A549 (cell line): ENCODE measurements at regions not wholly inside any gene's neighbourhood (a gene's known extent, or its start where the extent isn't known, plus 50 kb on each side); places are given as distances from the start of the nearest gene placed in this dataset.

ENCODE experiments used
- ATAC-seq, 2 experiments: fragments of 200-7000 bp in 1 of 2; fragments of >200 bp in 1 of 2; cut with Nextera tagmentation in 1 of 2; cut with Tn5 transposase in 1 of 2; 3 replicates each; pipeline versions ENCODE4 v1.8.0 to v1.9.1; 2018 to 2020; ENCODE audit warnings: mild to moderate bottlenecking in 1 of 2, moderate library complexity in 1 of 2
- CTCF ChIA-PET: fragments of 300-600 bp; sonication (Branson Sonifier 250); formaldehyde crosslinking; extraction: SDS; loops from one replicate; lab custom pipeline; 2021; ENCODE audit warnings: antibody characterized with exemption, inconsistent platforms; lab: Yijun Ruan, JAX
- POLR2A ChIA-PET: fragments of 350-600 bp; formaldehyde crosslinking; extraction: SDS; loops from one replicate; lab custom pipeline; 2021; ENCODE audit warnings: antibody characterized with exemption, inconsistent platforms; lab: Yijun Ruan, JAX
- DNase-seq, 2 experiments: peaks; one replicate each; pipeline versions ENCODE4 v3.0.0 to v3.0.0-alpha.2; 2011 to 2016; ENCODE audit warnings: low read depth in 1 of 2, low spot score in 1 of 2
- FAIRE-seq: peaks from 2 replicates; lab custom pipeline; 2011; peaks lifted over from hg19 to GRCh38; lab: Jason Lieb, UNC
- H3K27ac ChIP-seq, 2 experiments: fragments of >200 bp; sonication (Bioruptor Twin); formaldehyde crosslinking; 3 replicates each; pipeline ENCODE4 v1.5.1; 2016 to 2017
- H3K4me1 ChIP-seq: fragments of >200 bp; sonication (Bioruptor Twin); formaldehyde crosslinking; 3 replicates; pipeline ENCODE4 v1.6.1; 2016
- H3K4me2 ChIP-seq: fragments of >200 bp; sonication (Bioruptor Twin); formaldehyde crosslinking; 3 replicates; pipeline ENCODE4 v1.6.1; 2016
- H3K4me3 ChIP-seq: fragments of >200 bp; sonication (Bioruptor Twin); formaldehyde crosslinking; 3 replicates; pipeline ENCODE4 v1.5.1; 2016
- H3K9me3 ChIP-seq: fragments of >200 bp; sonication (Bioruptor Twin); formaldehyde crosslinking; 3 replicates; pipeline ENCODE4 v1.6.1; 2016
- ATOH8 ChIP-seq: fragments of 250-450 bp; sonication (Bioruptor Pico); IDR thresholded peaks from 2 replicates; pipeline ENCODE4 v1.5.0; 2020; ENCODE audit warnings: low read depth, mild to moderate bottlenecking, moderate library complexity
- BCL3 ChIP-seq: fragments of >200 bp; sonication (Bioruptor Twin); formaldehyde crosslinking; IDR thresholded peaks from 3 replicates; pipeline ENCODE4 v1.6.1; 2016
- BHLHE40 ChIP-seq: IDR thresholded peaks from 2 replicates; pipeline ENCODE4 v1.6.1; 2012; ENCODE audit warnings: low read depth, low read length, inconsistent platforms
- CHD2 ChIP-seq: fragments of 150-350 bp; IDR thresholded peaks from 2 replicates; pipeline ENCODE4 v1.6.1; 2014; ENCODE audit warnings: low read length; ENCODE audit not compliant: partially characterized antibody
- ELK1 ChIP-seq: fragments of 150-350 bp; IDR thresholded peaks from 2 replicates; pipeline ENCODE4 v1.6.1; 2014; ENCODE audit warnings: low read depth, mild to moderate bottlenecking, low read length
- ESRRA ChIP-seq: fragments of 150-350 bp; IDR thresholded peaks from 2 replicates; pipeline ENCODE4 v1.6.1; 2014; ENCODE audit warnings: mild to moderate bottlenecking, low read length, borderline replicate concordance
- HEYL ChIP-seq: fragments of 250-450 bp; sonication (Bioruptor Pico); IDR thresholded peaks from 2 replicates; pipeline ENCODE4 v1.8.0; 2021; ENCODE audit warnings: mild to moderate bottlenecking, moderate library complexity
- HOXA7 ChIP-seq: fragments of 250-450 bp; sonication (Bioruptor Pico); IDR thresholded peaks from 2 replicates; pipeline ENCODE4 v1.5.0; 2020; ENCODE audit warnings: mild to moderate bottlenecking, moderate library complexity
- MAFK ChIP-seq: fragments of 450-650 bp; IDR thresholded peaks from 2 replicates; pipeline ENCODE4 v1.6.1; 2014; ENCODE audit not compliant: partially characterized antibody
- MAX ChIP-seq: IDR thresholded peaks from 2 replicates; pipeline ENCODE4 v1.6.1; 2012
- MYC ChIP-seq: IDR thresholded peaks from 2 replicates; pipeline ENCODE4 v1.6.1; 2012; ENCODE audit warnings: mild to moderate bottlenecking, inconsistent platforms, low read length, improper control_type of control experiment, borderline replicate concordance
- NFE2L2 ChIP-seq: fragments of 150-350 bp; conservative IDR thresholded peaks from 2 replicates; pipeline ENCODE4 v1.6.1; 2014; ENCODE audit warnings: low read length
- NPAS2 ChIP-seq: fragments of 250-450 bp; sonication (Bioruptor Pico); IDR thresholded peaks from 2 replicates; pipeline ENCODE4 v1.8.0; 2022; ENCODE audit warnings: mild to moderate bottlenecking, moderate library complexity, borderline replicate concordance
- RAD21 ChIP-seq, 2 experiments: fragments of >200 bp in 1 of 2; sonication (Bioruptor Twin) in 1 of 2; formaldehyde crosslinking in 1 of 2; IDR thresholded peaks in 1 of 2; conservative IDR thresholded peaks in 1 of 2; 2 replicates in 1 of 2; 3 replicates in 1 of 2; pipeline ENCODE4 v1.6.1; 2012 to 2018; ENCODE audit warnings: inconsistent platforms in 1 of 2
- RARB ChIP-seq: fragments of 250-450 bp; sonication (Bioruptor Pico); IDR thresholded peaks from 2 replicates; pipeline ENCODE4 v1.8.0; 2021; ENCODE audit warnings: mild to moderate bottlenecking, moderate library complexity
- SMC3 ChIP-seq: fragments of >200 bp; sonication (Bioruptor Twin); formaldehyde crosslinking; IDR thresholded peaks from 3 replicates; pipeline ENCODE4 v1.6.1; 2018; ENCODE audit warnings: inconsistent platforms
- SREBF2 ChIP-seq: fragments of 450-650 bp; IDR thresholded peaks from 2 replicates; pipeline ENCODE4 v1.6.1; 2014; ENCODE audit warnings: mild to moderate bottlenecking, moderate library complexity
- TFCP2L1 ChIP-seq: fragments of 250-450 bp; sonication (Bioruptor Pico); IDR thresholded peaks from 2 replicates; pipeline ENCODE4 v1.5.0; 2021; ENCODE audit warnings: mild to moderate bottlenecking
- ZFP36 ChIP-seq: fragments of 450-650 bp; IDR thresholded peaks from 2 replicates; pipeline ENCODE4 v1.6.1; 2014; ENCODE audit warnings: borderline replicate concordance; ENCODE audit not compliant: partially characterized antibody
- WGBS: methylation state at CpG from one replicate; pipeline ENCODE4 v1.1.6; 2017; ENCODE audit errors: missing lambda C conversion rate; 5-methylcytosine and 5-hydroxymethylcytosine counted together
- TF ChIP-seq, protein P1 (sequence below): fragments of 250-450 bp; sonication (Bioruptor Pico); IDR thresholded peaks from 2 replicates; pipeline ENCODE4 v1.5.0; 2021; ENCODE audit warnings: mild to moderate bottlenecking, moderate library complexity, borderline replicate concordance
- TF ChIP-seq, protein P2 (sequence below): fragments of 200-600 bp; sonication (generic); IDR thresholded peaks from 2 replicates; pipeline ENCODE4 v1.6.1; 2016; ENCODE audit warnings: antibody characterized with exemption, mild to moderate bottlenecking, moderate library complexity
- TF ChIP-seq, protein P3 (sequence below): IDR thresholded peaks from 2 replicates; pipeline ENCODE4 v1.6.1; 2012; ENCODE audit warnings: low read depth, borderline replicate concordance

DNA sequence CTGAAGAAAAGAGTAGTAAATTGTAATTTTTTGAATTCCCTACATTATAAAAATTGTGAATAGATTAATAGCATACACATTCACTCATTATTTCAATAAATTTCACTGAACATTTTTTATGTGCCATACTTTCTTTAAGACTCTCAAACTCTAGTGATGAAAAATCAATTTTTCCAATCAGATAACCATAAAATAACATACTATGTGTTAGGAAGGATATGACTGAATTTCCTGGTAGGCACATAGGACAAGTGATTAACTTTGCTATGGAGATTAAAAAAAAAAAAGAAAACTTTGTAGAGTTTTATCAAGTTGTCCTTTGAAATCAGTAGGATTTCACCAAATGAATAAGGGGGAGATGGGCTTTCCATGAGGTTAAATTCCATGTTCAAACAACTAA, 1597.3 kb upstream of the LRRTM3 start:
- Histone ChIP-seq H3K4me1 (no peaks in the 10 kb centered on the region), H3K4me2 (no peak overlapping the region), H3K9me3 (no peaks in the 10 kb centered on the region), H3K4me3 (no peak overlapping the region), H3K27ac (no peak overlapping the region)
- no peak for TF ChIP-seq RAD21 (conservative IDR thresholded peaks at IDR 0.05 in 1 of 2, IDR thresholded peaks at IDR 0.05 in 1 of 2)
- TF ChIP-seq SREBF2 = no peak
- no peak for TF ChIP-seq CHD2
- no peak for TF ChIP-seq NFE2L2
- no peak for TF ChIP-seq ESRRA
- TF ChIP-seq HOXA7 (CRISPR knock-in tag) = no peak
- no peak for TF ChIP-seq SMC3
- TF ChIP-seq MYC = no peak
- TF ChIP-seq, protein P1, sequence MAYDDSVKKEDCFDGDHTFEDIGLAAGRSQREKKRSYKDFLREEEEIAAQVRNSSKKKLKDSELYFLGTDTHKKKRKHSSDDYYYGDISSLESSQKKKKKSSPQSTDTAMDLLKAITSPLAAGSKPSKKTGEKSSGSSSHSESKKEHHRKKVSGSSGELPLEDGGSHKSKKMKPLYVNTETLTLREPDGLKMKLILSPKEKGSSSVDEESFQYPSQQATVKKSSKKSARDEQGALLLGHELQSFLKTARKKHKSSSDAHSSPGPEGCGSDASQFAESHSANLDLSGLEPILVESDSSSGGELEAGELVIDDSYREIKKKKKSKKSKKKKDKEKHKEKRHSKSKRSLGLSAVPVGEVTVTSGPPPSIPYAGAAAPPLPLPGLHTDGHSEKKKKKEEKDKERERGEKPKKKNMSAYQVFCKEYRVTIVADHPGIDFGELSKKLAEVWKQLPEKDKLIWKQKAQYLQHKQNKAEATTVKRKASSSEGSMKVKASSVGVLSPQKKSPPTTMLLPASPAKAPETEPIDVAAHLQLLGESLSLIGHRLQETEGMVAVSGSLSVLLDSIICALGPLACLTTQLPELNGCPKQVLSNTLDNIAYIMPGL (CRISPR knock-in tag) = no peak
- no peak for TF ChIP-seq BHLHE40
- TF ChIP-seq TFCP2L1 = no peak
- TF ChIP-seq MAX = no peak
- TF ChIP-seq, protein P2, sequence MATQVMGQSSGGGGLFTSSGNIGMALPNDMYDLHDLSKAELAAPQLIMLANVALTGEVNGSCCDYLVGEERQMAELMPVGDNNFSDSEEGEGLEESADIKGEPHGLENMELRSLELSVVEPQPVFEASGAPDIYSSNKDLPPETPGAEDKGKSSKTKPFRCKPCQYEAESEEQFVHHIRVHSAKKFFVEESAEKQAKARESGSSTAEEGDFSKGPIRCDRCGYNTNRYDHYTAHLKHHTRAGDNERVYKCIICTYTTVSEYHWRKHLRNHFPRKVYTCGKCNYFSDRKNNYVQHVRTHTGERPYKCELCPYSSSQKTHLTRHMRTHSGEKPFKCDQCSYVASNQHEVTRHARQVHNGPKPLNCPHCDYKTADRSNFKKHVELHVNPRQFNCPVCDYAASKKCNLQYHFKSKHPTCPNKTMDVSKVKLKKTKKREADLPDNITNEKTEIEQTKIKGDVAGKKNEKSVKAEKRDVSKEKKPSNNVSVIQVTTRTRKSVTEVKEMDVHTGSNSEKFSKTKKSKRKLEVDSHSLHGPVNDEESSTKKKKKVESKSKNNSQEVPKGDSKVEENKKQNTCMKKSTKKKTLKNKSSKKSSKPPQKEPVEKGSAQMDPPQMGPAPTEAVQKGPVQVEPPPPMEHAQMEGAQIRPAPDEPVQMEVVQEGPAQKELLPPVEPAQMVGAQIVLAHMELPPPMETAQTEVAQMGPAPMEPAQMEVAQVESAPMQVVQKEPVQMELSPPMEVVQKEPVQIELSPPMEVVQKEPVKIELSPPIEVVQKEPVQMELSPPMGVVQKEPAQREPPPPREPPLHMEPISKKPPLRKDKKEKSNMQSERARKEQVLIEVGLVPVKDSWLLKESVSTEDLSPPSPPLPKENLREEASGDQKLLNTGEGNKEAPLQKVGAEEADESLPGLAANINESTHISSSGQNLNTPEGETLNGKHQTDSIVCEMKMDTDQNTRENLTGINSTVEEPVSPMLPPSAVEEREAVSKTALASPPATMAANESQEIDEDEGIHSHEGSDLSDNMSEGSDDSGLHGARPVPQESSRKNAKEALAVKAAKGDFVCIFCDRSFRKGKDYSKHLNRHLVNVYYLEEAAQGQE = no peak
- no peak for TF ChIP-seq BCL3
- ChIA-PET CTCF (no interaction called here), POLR2A (no interaction called here)
- ATAC-seq (no peak), DNase-seq (no peak), FAIRE-seq (no peak)

DNA sequence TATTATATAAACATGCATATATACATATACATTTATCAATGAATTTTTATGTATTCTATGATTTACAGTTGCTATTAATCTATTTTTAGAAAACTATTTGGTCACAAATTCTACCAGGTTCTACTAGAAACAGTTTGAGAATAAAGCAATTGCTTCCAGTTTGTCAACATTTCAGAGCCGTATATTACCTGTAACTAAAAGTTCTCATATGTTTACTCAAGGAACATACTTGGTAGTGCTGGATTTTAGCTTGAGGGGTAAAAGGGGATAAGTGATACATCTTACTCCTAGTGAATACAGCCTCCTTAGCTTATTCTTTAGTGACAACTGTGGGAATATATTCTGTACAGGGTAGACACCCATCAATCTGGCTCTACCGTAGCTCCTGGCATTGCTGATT, 1590.5 kb upstream of the LRRTM3 start:
- Histone ChIP-seq H3K4me3 (no peak overlapping the region), H3K27ac (no peak overlapping the region), H3K4me1 (no peaks in the 10 kb centered on the region), H3K4me2 (no peak overlapping the region), H3K9me3 (no peaks in the 10 kb centered on the region)
- WGBS = 65% methylated on average over 2 of the region's 2 CpGs
- DNase-seq (no peak), FAIRE-seq (no peak), ATAC-seq (no peak)
- POLR2A ChIA-PET = no interaction called here
- CTCF ChIA-PET = no interaction called here
- no peak for TF ChIP-seq MAFK
- TF ChIP-seq ZFP36 = no peak
- no peak for TF ChIP-seq RARB (CRISPR knock-in tag)
- no peak for TF ChIP-seq ATOH8 (CRISPR knock-in tag)
- TF ChIP-seq HEYL (CRISPR knock-in tag) = no peak
- TF ChIP-seq, protein P3, sequence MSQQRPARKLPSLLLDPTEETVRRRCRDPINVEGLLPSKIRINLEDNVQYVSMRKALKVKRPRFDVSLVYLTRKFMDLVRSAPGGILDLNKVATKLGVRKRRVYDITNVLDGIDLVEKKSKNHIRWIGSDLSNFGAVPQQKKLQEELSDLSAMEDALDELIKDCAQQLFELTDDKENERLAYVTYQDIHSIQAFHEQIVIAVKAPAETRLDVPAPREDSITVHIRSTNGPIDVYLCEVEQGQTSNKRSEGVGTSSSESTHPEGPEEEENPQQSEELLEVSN = no peak
- TF ChIP-seq NFE2L2 = no peak
- no peak for TF ChIP-seq ELK1
- TF ChIP-seq BHLHE40 = no peak
- no peak for TF ChIP-seq ESRRA
- TF ChIP-seq NPAS2 (CRISPR knock-in tag) = no peak
- TF ChIP-seq, protein P2 = no peak
